Mammary epithelial cell (primary cell): ENCODE measurements at regions not wholly inside any gene's neighbourhood (a gene's known extent, or its start where the extent isn't known, plus 50 kb on each side); places are given as distances from the start of the nearest gene placed in this dataset.

ENCODE experiments used
- EZH2 ChIP-seq: IDR thresholded peaks from 2 replicates; pipeline ENCODE4 v1.6.1; 2012; ENCODE audit warnings: low read length, inconsistent platforms, borderline replicate concordance
- TF ChIP-seq, protein P1 (sequence below), 2 donors: IDR thresholded peaks in 1 of 2; conservative IDR thresholded peaks in 1 of 2; 2 replicates each; pipeline ENCODE4 v1.5.1; 2011 to 2012; ENCODE audit warnings: inconsistent platforms in 2 of 2, low read length in 2 of 2, mild to moderate bottlenecking in 2 of 2, control low read depth in 1 of 2, low read depth in 1 of 2; ENCODE audit not compliant: insufficient read depth in 1 of 2; ENCODE audit errors: extremely low read depth in 1 of 2

DNA sequence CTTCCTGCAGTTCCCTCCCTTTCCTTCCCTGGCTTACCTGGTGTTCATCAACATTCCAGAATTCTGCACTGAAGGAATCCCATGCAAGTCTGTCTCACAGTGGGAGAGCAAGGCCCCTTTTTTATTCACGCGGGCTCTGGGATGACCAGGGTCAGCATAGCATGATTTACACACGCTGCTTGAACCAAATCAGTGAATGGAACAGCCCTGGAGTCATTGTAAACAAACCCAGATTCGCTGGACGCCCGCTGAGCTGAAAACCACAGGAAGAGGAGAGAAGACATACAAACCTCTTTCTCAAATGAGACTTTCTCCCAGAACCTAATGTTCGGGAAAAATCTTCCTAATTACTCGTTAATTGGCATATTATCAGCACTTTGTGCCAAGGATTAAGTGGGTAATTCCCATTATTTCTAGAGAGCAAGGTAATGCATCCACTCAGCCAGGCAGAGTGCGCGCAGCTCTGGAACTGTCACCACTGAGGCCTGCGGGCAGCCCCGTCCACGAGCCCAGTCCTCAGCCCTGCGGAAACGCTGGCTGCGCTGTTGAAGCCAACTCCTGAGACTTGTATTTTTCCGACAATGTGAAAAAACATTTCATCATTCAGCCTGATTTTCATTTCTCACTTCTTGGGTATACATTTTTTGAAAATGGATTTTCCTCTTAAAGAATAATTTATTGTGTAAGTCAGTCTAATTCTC lies 140.0 kb downstream of the ETS2 start:
- no peak for TF ChIP-seq EZH2
- TF ChIP-seq, protein P1, sequence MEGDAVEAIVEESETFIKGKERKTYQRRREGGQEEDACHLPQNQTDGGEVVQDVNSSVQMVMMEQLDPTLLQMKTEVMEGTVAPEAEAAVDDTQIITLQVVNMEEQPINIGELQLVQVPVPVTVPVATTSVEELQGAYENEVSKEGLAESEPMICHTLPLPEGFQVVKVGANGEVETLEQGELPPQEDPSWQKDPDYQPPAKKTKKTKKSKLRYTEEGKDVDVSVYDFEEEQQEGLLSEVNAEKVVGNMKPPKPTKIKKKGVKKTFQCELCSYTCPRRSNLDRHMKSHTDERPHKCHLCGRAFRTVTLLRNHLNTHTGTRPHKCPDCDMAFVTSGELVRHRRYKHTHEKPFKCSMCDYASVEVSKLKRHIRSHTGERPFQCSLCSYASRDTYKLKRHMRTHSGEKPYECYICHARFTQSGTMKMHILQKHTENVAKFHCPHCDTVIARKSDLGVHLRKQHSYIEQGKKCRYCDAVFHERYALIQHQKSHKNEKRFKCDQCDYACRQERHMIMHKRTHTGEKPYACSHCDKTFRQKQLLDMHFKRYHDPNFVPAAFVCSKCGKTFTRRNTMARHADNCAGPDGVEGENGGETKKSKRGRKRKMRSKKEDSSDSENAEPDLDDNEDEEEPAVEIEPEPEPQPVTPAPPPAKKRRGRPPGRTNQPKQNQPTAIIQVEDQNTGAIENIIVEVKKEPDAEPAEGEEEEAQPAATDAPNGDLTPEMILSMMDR (conservative IDR thresholded peaks at IDR 0.05 in 1 of 2, IDR thresholded peaks at IDR 0.05 in 1 of 2; ENCODE audit: extremely low read depth in 1 of 2, insufficient read depth in 1 of 2, low read depth in 1 of 2, low read length in 2 of 2): no peak
